HepG2 (cell line): ENCODE measurements at regions not wholly inside any gene's neighbourhood (a gene's known extent, or its start where the extent isn't known, plus 50 kb on each side); places are given as distances from the start of the nearest gene placed in this dataset.

Source experiments
- ADNP ChIP-seq: sonication (generic); formaldehyde crosslinking; IDR thresholded peaks from 2 replicates; pipeline ENCODE4 v1.4.0; 2020; ENCODE audit warnings: missing genetic modification reagents
- ATF6 ChIP-seq: sonication (generic); formaldehyde crosslinking; conservative IDR thresholded peaks from 2 replicates; pipeline ENCODE4 v1.4.0; 2020; ENCODE audit warnings: missing genetic modification reagents
- CBFB ChIP-seq: sonication (generic); formaldehyde crosslinking; IDR thresholded peaks from 2 replicates; pipeline ENCODE4 v1.4.0; 2020; ENCODE audit warnings: missing genetic modification reagents
- EP300 ChIP-seq, 3 experiments: sonication (generic) in 1 of 3; formaldehyde crosslinking in 1 of 3; IDR thresholded peaks; 2 replicates each; pipeline versions ENCODE4 v1.5.1 to v1.6.1; 2011 to 2020; ENCODE audit warnings: low read depth in 2 of 3, low read length in 2 of 3, borderline replicate concordance in 1 of 3, improper control_type of control experiment in 1 of 3, mild to moderate bottlenecking in 1 of 3, missing genetic modification reagents in 1 of 3, moderate library complexity in 1 of 3
- HES4 ChIP-seq: sonication (generic); formaldehyde crosslinking; IDR thresholded peaks from 2 replicates; pipeline ENCODE4 v1.9.0; 2021; ENCODE audit warnings: mild to moderate bottlenecking, missing genetic modification reagents, borderline replicate concordance
- HHEX ChIP-seq: IDR thresholded peaks from 2 replicates; pipeline ENCODE4 v1.6.1; 2016; ENCODE audit warnings: control low read depth
- HMGXB4 ChIP-seq, 2 experiments: sonication (generic) in 1 of 2; formaldehyde crosslinking in 1 of 2; IDR thresholded peaks; 2 replicates each; pipeline versions ENCODE4 v1.4.0 to v1.6.1; 2018 to 2020; ENCODE audit warnings: missing genetic modification reagents in 2 of 2, borderline replicate concordance in 1 of 2, low read depth in 1 of 2, mild to moderate bottlenecking in 1 of 2, missing biosample characterization in 1 of 2
- HNF4A ChIP-seq: sonication (generic); formaldehyde crosslinking; IDR thresholded peaks from 2 replicates; pipeline ENCODE4 v1.4.0; 2020; ENCODE audit warnings: missing genetic modification reagents
- KLF11 ChIP-seq: IDR thresholded peaks from 2 replicates; pipeline ENCODE4 v1.6.1; 2016; ENCODE audit warnings: missing compliant biosample characterization
- KLF6 ChIP-seq: IDR thresholded peaks from 2 replicates; pipeline ENCODE4 v1.8.0; 2016; ENCODE audit warnings: missing biosample characterization, missing genetic modification reagents
- MTF1 ChIP-seq: sonication (generic); formaldehyde crosslinking; IDR thresholded peaks from 2 replicates; pipeline ENCODE4 v1.5.0; 2020; ENCODE audit warnings: missing genetic modification reagents
- NBN ChIP-seq: fragments of 450-650 bp; conservative IDR thresholded peaks from 2 replicates; pipeline ENCODE4 v1.6.1; 2017
- RARA ChIP-seq: IDR thresholded peaks from 2 replicates; pipeline ENCODE4 v1.6.1; 2016; ENCODE audit warnings: missing genetic modification reagents, missing compliant biosample characterization
- SOX13 ChIP-seq, 3 experiments: fragments of 450-650 bp in 1 of 3; sonication (generic) in 1 of 3; formaldehyde crosslinking in 1 of 3; IDR thresholded peaks in 2 of 3; conservative IDR thresholded peaks in 1 of 3; 2 replicates each; pipeline versions ENCODE4 v1.5.0 to v1.6.1; 2016 to 2020; ENCODE audit warnings: antibody characterized with exemption in 1 of 3, mild to moderate bottlenecking in 1 of 3, missing compliant biosample characterization in 1 of 3, missing genetic modification reagents in 1 of 3, moderate library complexity in 1 of 3
- ZBTB43 ChIP-seq: sonication (generic); formaldehyde crosslinking; conservative IDR thresholded peaks from 2 replicates; pipeline ENCODE4 v1.4.0; 2020; ENCODE audit warnings: missing genetic modification reagents
- ZNF17 ChIP-seq: sonication (generic); formaldehyde crosslinking; IDR thresholded peaks from 2 replicates; pipeline ENCODE4 v1.5.0; 2020; ENCODE audit warnings: mild to moderate bottlenecking, missing genetic modification reagents
- ZNF207 ChIP-seq: fragments of 450-650 bp; IDR thresholded peaks from 2 replicates; pipeline ENCODE4 v1.6.1; 2016; ENCODE audit warnings: antibody characterized with exemption, borderline replicate concordance
- ZNF335 ChIP-seq: sonication (generic); formaldehyde crosslinking; IDR thresholded peaks from 2 replicates; pipeline ENCODE4 v1.4.0; 2020; ENCODE audit warnings: missing genetic modification reagents
- ZNF496 ChIP-seq: sonication (generic); formaldehyde crosslinking; IDR thresholded peaks from 2 replicates; pipeline ENCODE4 v1.8.1; 2023; ENCODE audit warnings: mild to moderate bottlenecking, moderate library complexity, missing genetic modification reagents; ENCODE audit not compliant: insufficient replicate concordance
- ZNF513 ChIP-seq: sonication (generic); formaldehyde crosslinking; conservative IDR thresholded peaks from 2 replicates; pipeline ENCODE4 v1.5.0; 2020; ENCODE audit warnings: missing genetic modification reagents
- ZNF556 ChIP-seq: sonication (generic); formaldehyde crosslinking; IDR thresholded peaks from 2 replicates; pipeline ENCODE4 v1.4.0; 2020; ENCODE audit warnings: mild to moderate bottlenecking, missing genetic modification reagents, borderline replicate concordance

- TF ChIP-seq HMGXB4 (CRISPR knock-in tag; IDR thresholded peaks at IDR 0.05; ENCODE audit: borderline replicate concordance in 1 of 2, low read depth in 1 of 2), result no peak
- no peak for TF ChIP-seq SOX13 (IDR thresholded peaks at IDR 0.05)
- TF ChIP-seq SOX13 (CRISPR knock-in tag; conservative IDR thresholded peaks at IDR 0.05 in 1 of 2, IDR thresholded peaks at IDR 0.05 in 1 of 2), result peak in 1 of 2 experiments; percentile 18; a peak in 1 of 4 replicates
- TF ChIP-seq ZNF556, result no peak
- TF ChIP-seq HES4 (CRISPR knock-in tag), result no peak
- TF ChIP-seq CBFB (CRISPR knock-in tag), result no peak
- TF ChIP-seq HHEX (CRISPR knock-in tag), result no peak
- no peak for TF ChIP-seq ZNF496 (CRISPR knock-in tag)
- TF ChIP-seq EP300 (IDR thresholded peaks at IDR 0.05; ENCODE audit: low read depth in 2 of 2, low read length in 2 of 2), result 0 out of 4 replicates have a peak, but pooled peaks of 1 of the 2 experiments have one; percentile 35
- no peak for TF ChIP-seq EP300 (CRISPR knock-in tag; IDR thresholded peaks at IDR 0.05; ENCODE audit: borderline replicate concordance)
- no peak for TF ChIP-seq KLF6 (CRISPR knock-in tag)
- TF ChIP-seq ZNF335 (CRISPR knock-in tag), result no peak
- no peak for TF ChIP-seq ATF6 (CRISPR knock-in tag)
- TF ChIP-seq RARA (CRISPR knock-in tag), result 0 out of 2 replicates have a peak, but pooled peaks have one; percentile 12
- no peak for TF ChIP-seq ZBTB43 (CRISPR knock-in tag)
- TF ChIP-seq ZNF207, result no peak
- no peak for TF ChIP-seq ZNF513 (CRISPR knock-in tag)
- TF ChIP-seq KLF11, result no peak
- peak; percentile 78 for TF ChIP-seq HNF4A (CRISPR knock-in tag)
- TF ChIP-seq ZNF17 (CRISPR knock-in tag), result no peak
- TF ChIP-seq ADNP, result no peak
- no peak for TF ChIP-seq MTF1
- TF ChIP-seq NBN, result no peak
These were observed 281.2 kb downstream of the FOXO1 start (continued) for GRCh38 chr13:40384976-40385857.
